ENCODE measurements at regions not wholly inside any gene's neighbourhood (a gene's known extent, or its start where the extent isn't known, plus 50 kb on each side); places are given as distances from the start of the nearest gene placed in this dataset.
"Not testable (repeated sequence)": the region's sequence is repeated elsewhere in the genome, so short reads cannot be mapped to it uniquely, and the experiment has no call there.

DNA sequence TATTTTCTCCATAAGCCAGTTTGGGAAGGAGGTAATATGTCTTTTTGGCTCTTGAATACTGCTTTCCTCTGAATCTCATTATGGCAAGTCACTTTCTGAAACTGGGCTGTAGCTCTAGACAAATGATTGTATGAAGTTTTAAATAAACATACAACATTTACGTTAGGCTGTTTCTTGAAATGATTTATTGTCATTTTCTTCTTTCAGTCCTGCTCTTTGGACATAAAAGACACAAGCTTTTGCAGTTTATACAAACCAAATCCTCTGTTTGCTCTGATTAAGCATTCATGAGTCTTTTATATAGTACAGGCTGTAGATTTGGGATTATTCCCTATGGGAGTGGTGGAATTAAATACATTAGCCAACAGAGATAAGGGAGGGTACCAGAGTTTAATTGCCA lies 139.7 kb downstream of the CEP120 start:
- DNase-seq = no peak
- peaks cover 0 to 3% of the 10 kb centered on the region in 2 donors for H3K4me1 ChIP-seq
- H3K27me3 ChIP-seq = peaks cover 3% of the 10 kb centered on the region
- no peaks in the 10 kb centered on the region for H3K9me3 ChIP-seq
- 72 to 73% methylated on average over 1 of the region's 1 CpG for WGBS, 2 donors
- no peak overlapping the region for H3K27ac ChIP-seq
- no peak overlapping the region for H3K4me3 ChIP-seq (replicated peaks in 1 of 3)
- intact Hi-C loops (cut with DNase I) = no loop called here
- TF ChIP-seq, protein P1, sequence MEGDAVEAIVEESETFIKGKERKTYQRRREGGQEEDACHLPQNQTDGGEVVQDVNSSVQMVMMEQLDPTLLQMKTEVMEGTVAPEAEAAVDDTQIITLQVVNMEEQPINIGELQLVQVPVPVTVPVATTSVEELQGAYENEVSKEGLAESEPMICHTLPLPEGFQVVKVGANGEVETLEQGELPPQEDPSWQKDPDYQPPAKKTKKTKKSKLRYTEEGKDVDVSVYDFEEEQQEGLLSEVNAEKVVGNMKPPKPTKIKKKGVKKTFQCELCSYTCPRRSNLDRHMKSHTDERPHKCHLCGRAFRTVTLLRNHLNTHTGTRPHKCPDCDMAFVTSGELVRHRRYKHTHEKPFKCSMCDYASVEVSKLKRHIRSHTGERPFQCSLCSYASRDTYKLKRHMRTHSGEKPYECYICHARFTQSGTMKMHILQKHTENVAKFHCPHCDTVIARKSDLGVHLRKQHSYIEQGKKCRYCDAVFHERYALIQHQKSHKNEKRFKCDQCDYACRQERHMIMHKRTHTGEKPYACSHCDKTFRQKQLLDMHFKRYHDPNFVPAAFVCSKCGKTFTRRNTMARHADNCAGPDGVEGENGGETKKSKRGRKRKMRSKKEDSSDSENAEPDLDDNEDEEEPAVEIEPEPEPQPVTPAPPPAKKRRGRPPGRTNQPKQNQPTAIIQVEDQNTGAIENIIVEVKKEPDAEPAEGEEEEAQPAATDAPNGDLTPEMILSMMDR (IDR thresholded peaks at IDR 0.05) = no peak
- no peak for TF ChIP-seq POLR2A (IDR thresholded peaks at IDR 0.05)
- no peaks in the 10 kb centered on the region for H3K36me3 ChIP-seq

GRCh38 chr5:123283031-123283430 lies 140.2 kb downstream of the CEP120 start:
- DNase-seq = no peak
- Histone ChIP-seq H3K36me3 (no peaks in the 10 kb centered on the region), H3K9me3 (no peaks in the 10 kb centered on the region), H3K27me3 (peaks cover 3% of the 10 kb centered on the region), H3K27ac (no peak overlapping the region), H3K4me3 (replicated peaks in 1 of 3) (no peak overlapping the region), H3K4me1 (peaks cover 0 to 3% of the 10 kb centered on the region in 2 donors)
- WGBS, 2 donors = 55 to 70% methylated on average over 7 of the region's 7 CpGs
- intact Hi-C loops (cut with DNase I) = no loop called here
- no peak for TF ChIP-seq POLR2A (IDR thresholded peaks at IDR 0.05)
- TF ChIP-seq, protein P1 (IDR thresholded peaks at IDR 0.05) = no peak

GRCh38 chr5:123282444-123282843 lies 140.8 kb downstream of the CEP120 start:
- TF ChIP-seq, protein P1 (IDR thresholded peaks at IDR 0.05) = no peak
- TF ChIP-seq POLR2A (IDR thresholded peaks at IDR 0.05) = no peak
- H3K4me3 ChIP-seq (replicated peaks in 1 of 3) = no peak overlapping the region
- intact Hi-C loops (cut with DNase I) = no loop called here
- H3K27ac ChIP-seq = no peak overlapping the region
- H3K36me3 ChIP-seq = no peaks in the 10 kb centered on the region
- 92 to 95% methylated on average over 4 of the region's 4 CpGs for WGBS, 2 donors
- DNase-seq = no peak
- peaks cover 0 to 3% of the 10 kb centered on the region in 2 donors for H3K4me1 ChIP-seq
- H3K27me3 ChIP-seq = peaks cover 3% of the 10 kb centered on the region
- no peaks in the 10 kb centered on the region for H3K9me3 ChIP-seq

GRCh38 chr5:123280854-123281253 lies 142.3 kb downstream of the CEP120 start:
- H3K9me3 ChIP-seq; H3K27ac ChIP-seq; H3K27me3 ChIP-seq; H3K36me3 ChIP-seq; H3K4me3 ChIP-seq (replicated peaks in 1 of 3); intact Hi-C loops (cut with DNase I); H3K4me1 ChIP-seq; DNase-seq: not testable (repeated sequence)
- WGBS, 2 donors = 98 to 100% methylated on average over 2 of the region's 2 CpGs

- DNase-seq = no peak
- no peak for TF ChIP-seq POLR2A (IDR thresholded peaks at IDR 0.05)
- TF ChIP-seq, protein P1 (IDR thresholded peaks at IDR 0.05) = no peak
- intact Hi-C loops (cut with DNase I) = no loop called here
- Histone ChIP-seq H3K27ac (no peak overlapping the region), H3K36me3 (no peaks in the 10 kb centered on the region), H3K4me3 (replicated peaks in 1 of 3) (no peak overlapping the region), H3K4me1 (no peaks in the 10 kb centered on the region), H3K27me3 (no peaks in the 10 kb centered on the region), H3K9me3 (no peaks in the 10 kb centered on the region)
- 83 to 94% methylated on average over 3 of the region's 3 CpGs for WGBS, 2 donors
Observed at GRCh38 chr5:123279136-123279535, 144.1 kb downstream of the CEP120 start.

DNA sequence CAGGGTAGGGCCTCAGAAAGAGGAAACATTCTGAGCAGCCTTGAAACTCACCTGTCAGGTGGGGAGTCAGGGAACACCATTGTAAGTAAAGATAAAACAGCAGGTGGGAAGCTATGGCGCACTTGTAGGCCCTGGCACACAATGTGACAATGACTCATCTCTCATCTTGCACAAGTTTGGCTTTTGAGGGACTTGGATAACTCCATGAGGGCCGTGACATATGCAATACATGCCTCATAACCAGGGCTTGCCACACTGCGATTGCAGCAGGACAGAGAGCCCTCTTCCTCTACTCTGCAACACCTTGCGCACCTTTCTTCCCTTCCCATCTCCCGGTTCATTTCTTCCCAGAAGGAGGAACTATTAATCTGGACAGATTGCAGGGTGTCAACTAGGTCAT lies 144.9 kb downstream of the CEP120 start:
- no peak for DNase-seq
- TF ChIP-seq POLR2A (IDR thresholded peaks at IDR 0.05) = no peak
- TF ChIP-seq, protein P1 (IDR thresholded peaks at IDR 0.05) = no peak
- intact Hi-C loops (cut with DNase I) = no loop called here

More for the DNA sequence above, 144.9 kb downstream of the CEP120 start:
- H3K9me3 ChIP-seq = no peaks in the 10 kb centered on the region
- H3K27ac ChIP-seq = no peak overlapping the region
- H3K4me1 ChIP-seq = no peaks in the 10 kb centered on the region
- no peaks in the 10 kb centered on the region for H3K36me3 ChIP-seq
- 95 to 97% methylated on average over 5 of the region's 5 CpGs for WGBS, 2 donors
- H3K27me3 ChIP-seq = no peaks in the 10 kb centered on the region
- no peak overlapping the region for H3K4me3 ChIP-seq (replicated peaks in 1 of 3)
